Neural cell (in vitro differentiated cells): ENCODE measurements at regions not wholly inside any gene's neighbourhood (a gene's known extent, or its start where the extent isn't known, plus 50 kb on each side); places are given as distances from the start of the nearest gene placed in this dataset.

Source experiments
- EP300 ChIP-seq: fragments of 450-650 bp; conservative IDR thresholded peaks from 2 replicates; pipeline ENCODE4 v1.6.1; 2014; ENCODE audit warnings: antibody characterized with exemption, mild to moderate bottlenecking, moderate library complexity; ENCODE audit not compliant: poor library complexity, severe bottlenecking
- EZH2 ChIP-seq: fragments of 200-600, 300-800 bp; shearing (Covaris generic), sonication (generic); IDR thresholded peaks from 2 replicates; pipeline ENCODE4 v1.6.1; 2014; ENCODE audit warnings: antibody characterized with exemption, low read length, borderline replicate concordance, mild to moderate bottlenecking; ENCODE audit not compliant: insufficient read depth, poor library complexity, severe bottlenecking
- MXI1 ChIP-seq: fragments of 450-650 bp; conservative IDR thresholded peaks from 2 replicates; pipeline ENCODE4 v1.6.1; 2014; ENCODE audit warnings: antibody characterized with exemption, mild to moderate bottlenecking; ENCODE audit not compliant: poor library complexity, severe bottlenecking
- POLR2AphosphoS5 ChIP-seq: IDR thresholded peaks from 2 replicates; pipeline ENCODE4 v1.6.1; 2012
- RAD21 ChIP-seq: fragments of 450-650 bp; conservative IDR thresholded peaks from 2 replicates; pipeline ENCODE4 v1.6.1; 2014; ENCODE audit warnings: antibody characterized with exemption, mild to moderate bottlenecking, moderate library complexity
- SMC3 ChIP-seq: fragments of 450-650 bp; conservative IDR thresholded peaks from 2 replicates; pipeline ENCODE4 v1.6.1; 2014; ENCODE audit warnings: antibody characterized with exemption, mild to moderate bottlenecking, moderate library complexity; ENCODE audit not compliant: poor library complexity
- TAF1 ChIP-seq: IDR thresholded peaks from 2 replicates; pipeline ENCODE4 v1.6.1; 2012; ENCODE audit warnings: low read depth
- TF ChIP-seq, protein P1 (sequence below): fragments of 450-650 bp; IDR thresholded peaks from 2 replicates; pipeline ENCODE4 v1.5.1; 2014; ENCODE audit warnings: antibody characterized with exemption, mild to moderate bottlenecking, moderate library complexity; ENCODE audit not compliant: poor library complexity, severe bottlenecking
- TF ChIP-seq, protein P2 (sequence below): IDR thresholded peaks from 2 replicates; pipeline ENCODE4 v1.6.1; 2012; ENCODE audit warnings: borderline replicate concordance

DNA sequence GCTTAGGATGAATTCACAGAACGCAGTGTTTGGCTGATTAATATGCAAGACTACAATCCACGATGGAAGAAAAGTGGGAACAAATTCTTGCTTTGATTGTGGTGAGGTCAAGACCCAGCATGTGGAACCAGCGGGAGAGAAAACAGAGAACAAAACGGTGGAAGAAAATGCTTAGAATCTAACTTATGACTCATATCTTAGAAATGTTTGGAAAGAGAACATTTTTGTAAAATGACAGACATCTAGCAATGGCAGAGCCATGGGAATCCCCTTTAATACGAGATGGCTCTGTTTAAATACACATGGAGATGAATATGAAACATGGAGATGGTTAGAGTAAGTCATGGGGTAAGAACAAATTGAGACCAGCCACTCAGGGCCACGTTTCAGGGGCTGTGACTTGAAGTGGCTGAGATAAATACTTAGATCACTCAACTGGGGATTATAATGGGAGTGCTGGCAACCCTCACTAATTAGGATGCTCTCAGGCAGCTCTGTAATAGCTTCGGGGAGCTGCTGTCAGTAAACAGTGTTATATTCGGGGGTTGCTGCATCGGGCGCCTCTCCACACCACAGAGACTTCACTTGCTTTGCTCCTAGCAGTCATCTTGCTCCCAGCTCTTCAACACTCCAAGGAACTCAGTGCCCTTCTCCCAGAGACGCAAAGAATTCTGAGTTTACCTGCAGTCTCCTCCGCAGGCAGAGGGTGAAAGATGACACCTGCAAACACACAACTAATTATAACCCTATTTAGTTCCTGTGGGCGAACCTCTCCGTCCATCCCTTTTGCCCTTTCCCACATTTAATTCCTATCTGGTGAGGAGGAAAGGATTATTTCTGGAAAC lies 68.0 kb upstream of the ONECUT1 start:
- TF ChIP-seq EP300: no peak
- no peak for TF ChIP-seq EZH2
- TF ChIP-seq, protein P1, sequence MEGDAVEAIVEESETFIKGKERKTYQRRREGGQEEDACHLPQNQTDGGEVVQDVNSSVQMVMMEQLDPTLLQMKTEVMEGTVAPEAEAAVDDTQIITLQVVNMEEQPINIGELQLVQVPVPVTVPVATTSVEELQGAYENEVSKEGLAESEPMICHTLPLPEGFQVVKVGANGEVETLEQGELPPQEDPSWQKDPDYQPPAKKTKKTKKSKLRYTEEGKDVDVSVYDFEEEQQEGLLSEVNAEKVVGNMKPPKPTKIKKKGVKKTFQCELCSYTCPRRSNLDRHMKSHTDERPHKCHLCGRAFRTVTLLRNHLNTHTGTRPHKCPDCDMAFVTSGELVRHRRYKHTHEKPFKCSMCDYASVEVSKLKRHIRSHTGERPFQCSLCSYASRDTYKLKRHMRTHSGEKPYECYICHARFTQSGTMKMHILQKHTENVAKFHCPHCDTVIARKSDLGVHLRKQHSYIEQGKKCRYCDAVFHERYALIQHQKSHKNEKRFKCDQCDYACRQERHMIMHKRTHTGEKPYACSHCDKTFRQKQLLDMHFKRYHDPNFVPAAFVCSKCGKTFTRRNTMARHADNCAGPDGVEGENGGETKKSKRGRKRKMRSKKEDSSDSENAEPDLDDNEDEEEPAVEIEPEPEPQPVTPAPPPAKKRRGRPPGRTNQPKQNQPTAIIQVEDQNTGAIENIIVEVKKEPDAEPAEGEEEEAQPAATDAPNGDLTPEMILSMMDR: no peak
- TF ChIP-seq, protein P2, sequence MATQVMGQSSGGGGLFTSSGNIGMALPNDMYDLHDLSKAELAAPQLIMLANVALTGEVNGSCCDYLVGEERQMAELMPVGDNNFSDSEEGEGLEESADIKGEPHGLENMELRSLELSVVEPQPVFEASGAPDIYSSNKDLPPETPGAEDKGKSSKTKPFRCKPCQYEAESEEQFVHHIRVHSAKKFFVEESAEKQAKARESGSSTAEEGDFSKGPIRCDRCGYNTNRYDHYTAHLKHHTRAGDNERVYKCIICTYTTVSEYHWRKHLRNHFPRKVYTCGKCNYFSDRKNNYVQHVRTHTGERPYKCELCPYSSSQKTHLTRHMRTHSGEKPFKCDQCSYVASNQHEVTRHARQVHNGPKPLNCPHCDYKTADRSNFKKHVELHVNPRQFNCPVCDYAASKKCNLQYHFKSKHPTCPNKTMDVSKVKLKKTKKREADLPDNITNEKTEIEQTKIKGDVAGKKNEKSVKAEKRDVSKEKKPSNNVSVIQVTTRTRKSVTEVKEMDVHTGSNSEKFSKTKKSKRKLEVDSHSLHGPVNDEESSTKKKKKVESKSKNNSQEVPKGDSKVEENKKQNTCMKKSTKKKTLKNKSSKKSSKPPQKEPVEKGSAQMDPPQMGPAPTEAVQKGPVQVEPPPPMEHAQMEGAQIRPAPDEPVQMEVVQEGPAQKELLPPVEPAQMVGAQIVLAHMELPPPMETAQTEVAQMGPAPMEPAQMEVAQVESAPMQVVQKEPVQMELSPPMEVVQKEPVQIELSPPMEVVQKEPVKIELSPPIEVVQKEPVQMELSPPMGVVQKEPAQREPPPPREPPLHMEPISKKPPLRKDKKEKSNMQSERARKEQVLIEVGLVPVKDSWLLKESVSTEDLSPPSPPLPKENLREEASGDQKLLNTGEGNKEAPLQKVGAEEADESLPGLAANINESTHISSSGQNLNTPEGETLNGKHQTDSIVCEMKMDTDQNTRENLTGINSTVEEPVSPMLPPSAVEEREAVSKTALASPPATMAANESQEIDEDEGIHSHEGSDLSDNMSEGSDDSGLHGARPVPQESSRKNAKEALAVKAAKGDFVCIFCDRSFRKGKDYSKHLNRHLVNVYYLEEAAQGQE: no peak
- TF ChIP-seq RAD21: no peak
- TF ChIP-seq SMC3: no peak
- TF ChIP-seq TAF1: no peak
- no peak for TF ChIP-seq POLR2AphosphoS5
- no peak for TF ChIP-seq MXI1
